GM18517 (cell line): ENCODE measurements at regions not wholly inside any gene's neighbourhood (a gene's known extent, or its start where the extent isn't known, plus 50 kb on each side); places are given as distances from the start of the nearest gene placed in this dataset.
"Not testable (repeated sequence)": the region's sequence is repeated elsewhere in the genome, so short reads cannot be mapped to it uniquely, and the experiment has no call there.

Experiments
- ATAC-seq: cut with Tn5 transposase; IDR thresholded peaks from one replicate; pipeline ENCODE4 v1.9.1; 2021; ENCODE audit warnings: mild to moderate bottlenecking, moderate library complexity; ENCODE audit not compliant: unreplicated experiment

- no peak for ATAC-seq
These were observed 239.1 kb upstream of the ARID2 start for GRCh38 chr12:45490232-45490881.

DNA sequence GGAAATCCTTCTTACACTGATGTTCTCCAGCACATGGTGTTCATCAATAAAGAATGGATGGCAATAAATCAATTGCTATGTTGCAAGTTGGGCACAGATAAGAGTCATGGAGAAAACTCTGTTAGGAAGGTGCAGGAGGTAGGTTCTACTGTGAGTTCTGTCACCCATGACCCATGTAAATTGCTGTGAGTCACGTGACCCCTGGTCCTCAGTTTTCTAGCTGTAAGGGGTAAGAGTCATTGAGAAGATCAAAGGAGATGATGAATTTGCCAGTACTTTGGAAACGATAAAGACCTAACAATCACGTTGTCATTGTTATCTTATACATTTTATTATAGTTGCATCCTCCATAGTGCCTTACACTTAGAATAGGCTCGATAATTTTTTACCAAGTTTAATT is 235.2 kb upstream of the ARID2 start:
- no peak for ATAC-seq

DNA sequence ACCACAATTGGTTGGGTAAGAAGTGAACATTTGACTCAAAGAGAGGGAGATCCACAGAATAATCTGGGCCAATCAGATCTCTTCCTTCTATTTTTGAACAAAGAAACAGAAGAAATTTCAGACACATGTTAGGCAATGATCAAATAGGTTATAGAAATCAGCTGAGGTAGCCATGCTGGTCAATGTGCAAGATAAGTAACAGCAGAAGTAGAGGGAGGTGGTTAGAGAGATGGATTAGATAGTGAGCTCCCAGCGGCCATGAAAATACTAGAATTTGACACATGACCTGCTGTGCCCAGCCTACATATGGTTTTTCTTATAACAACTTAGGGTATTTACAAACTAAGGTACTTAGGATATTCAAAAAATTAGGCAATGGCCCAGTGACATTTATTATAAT is 230.9 kb upstream of the ARID2 start:
- no peak for ATAC-seq

- ATAC-seq = no peak
These were observed 226.9 kb upstream of the ARID2 start for GRCh38 chr12:45502481-45503128.

DNA sequence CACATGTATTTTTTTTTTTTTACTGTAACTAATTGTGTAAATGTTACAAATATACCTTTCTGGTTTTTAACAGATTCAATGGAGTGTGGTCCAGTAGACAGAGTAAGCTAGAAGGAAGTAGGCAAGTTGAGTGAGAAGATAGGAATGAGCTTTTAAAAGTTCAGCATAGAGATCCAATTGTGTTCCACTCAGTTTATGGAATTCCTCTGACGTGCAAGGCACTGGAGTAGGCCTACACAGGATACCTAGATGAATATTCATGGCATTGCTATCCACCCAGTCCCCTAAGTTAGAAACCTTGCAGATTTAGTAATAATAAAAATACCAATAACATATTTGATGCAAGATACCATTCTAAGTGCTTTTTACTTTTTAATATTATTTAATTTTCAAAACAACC is 225.6 kb upstream of the ARID2 start:
- ATAC-seq = no peak

DNA sequence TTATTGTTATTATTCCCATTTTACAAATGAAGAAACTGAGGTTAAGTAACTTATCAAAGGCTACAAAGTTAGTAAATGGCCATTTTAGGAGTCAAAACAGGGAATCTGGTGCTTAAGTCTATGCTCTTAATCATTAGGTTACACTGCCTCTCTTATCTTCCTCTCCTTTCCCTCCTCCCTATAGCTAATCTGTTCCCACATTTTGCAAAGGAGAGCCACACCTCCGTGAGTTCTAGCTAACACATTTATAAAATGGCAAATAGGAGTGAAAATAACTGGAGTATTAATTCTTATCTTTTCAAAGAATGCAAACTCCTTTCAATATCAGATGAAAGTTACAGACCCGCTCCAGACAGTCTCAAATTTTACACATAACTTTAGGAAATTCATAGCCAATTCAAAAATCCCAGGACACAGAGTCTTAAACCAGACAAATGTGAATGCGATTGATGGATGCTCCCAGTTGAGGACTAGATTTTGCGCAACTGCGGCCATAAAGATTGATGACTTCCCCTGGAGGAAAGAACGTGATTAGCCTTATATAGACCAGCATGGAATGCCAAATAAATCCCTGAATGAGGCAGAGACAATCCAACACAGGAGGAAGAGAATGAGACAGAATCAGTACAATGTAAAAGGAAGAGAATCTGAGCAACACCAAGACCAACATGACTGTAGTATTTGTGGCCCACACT is 225.0 kb upstream of the ARID2 start:
- ATAC-seq = no peak

- ATAC-seq = no peak
These were observed 220.3 kb upstream of the ARID2 start for GRCh38 chr12:45509187-45509586.

DNA sequence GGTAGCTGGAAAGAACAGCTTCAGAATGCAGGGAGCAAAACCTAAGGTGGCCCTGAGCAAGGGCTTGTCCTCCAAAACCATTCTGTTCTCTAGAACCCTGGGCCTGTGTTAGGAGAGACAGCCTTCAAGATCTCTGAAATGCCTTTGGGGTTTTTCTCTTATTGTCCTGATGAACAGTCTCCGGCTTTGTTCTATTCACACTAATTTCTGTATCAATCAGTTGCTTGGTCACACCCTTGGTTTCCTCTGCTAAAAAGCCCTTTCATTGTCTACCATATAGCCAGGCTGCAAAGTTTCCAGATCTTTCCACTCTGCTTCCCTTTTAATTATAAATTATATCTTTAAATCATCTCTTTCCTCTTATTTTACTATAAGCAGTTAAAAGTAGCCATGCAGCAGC is 219.9 kb upstream of the ARID2 start:
- ATAC-seq = no peak

GRCh38 chr12:45517381-45517780 is 212.1 kb upstream of the ARID2 start:
- no peak for ATAC-seq

- no peak for ATAC-seq
These were observed 210.9 kb upstream of the ARID2 start for GRCh38 chr12:45518291-45519235.

DNA sequence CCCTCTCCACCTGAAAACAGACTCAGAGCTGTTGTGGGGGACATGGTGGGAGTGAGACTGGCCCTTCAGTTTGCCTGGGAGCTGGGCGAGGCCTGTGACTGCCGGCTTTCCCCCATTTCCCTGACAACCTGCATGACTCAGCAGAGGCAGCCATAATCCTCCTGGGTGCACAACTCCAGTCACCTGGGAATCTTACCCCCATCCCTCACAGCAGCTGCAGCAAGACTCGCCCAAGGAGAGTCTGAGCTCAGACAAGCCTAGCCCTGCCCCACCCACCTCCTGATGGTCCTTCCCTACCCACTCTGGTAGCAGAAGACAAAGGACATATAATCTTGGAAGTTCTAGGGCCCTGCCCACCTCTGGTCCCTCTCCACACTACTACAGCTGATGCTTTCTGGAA is 207.3 kb upstream of the ARID2 start:
- no peak for ATAC-seq

GRCh38 chr12:45526823-45527222 is 202.7 kb upstream of the ARID2 start:
- not testable (repeated sequence) for ATAC-seq

DNA sequence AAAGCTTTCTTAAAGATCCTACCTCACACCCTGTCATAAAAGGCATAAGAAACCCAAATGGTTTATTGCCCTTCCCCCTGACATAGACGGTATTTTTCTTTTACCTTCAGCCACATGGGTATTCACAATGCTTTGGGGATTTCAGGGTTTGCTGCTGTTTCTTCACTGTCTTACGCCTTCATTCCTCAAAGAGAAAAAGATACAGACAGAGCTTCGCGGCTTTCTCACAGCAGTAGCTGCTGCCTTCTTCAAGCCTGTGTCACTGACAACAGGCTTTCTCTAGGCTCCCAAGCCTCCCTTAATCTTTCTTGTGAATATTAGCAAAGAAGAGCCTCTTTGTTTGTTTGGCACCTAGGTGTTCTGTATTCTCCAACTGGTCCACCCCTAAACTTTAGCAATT is 197.4 kb upstream of the ARID2 start:
- no peak for ATAC-seq

GRCh38 chr12:45535610-45536180 is 193.8 kb upstream of the ARID2 start:
- ATAC-seq = no peak

- ATAC-seq = no peak
These were observed 193.2 kb upstream of the ARID2 start for GRCh38 chr12:45536284-45536683.

DNA sequence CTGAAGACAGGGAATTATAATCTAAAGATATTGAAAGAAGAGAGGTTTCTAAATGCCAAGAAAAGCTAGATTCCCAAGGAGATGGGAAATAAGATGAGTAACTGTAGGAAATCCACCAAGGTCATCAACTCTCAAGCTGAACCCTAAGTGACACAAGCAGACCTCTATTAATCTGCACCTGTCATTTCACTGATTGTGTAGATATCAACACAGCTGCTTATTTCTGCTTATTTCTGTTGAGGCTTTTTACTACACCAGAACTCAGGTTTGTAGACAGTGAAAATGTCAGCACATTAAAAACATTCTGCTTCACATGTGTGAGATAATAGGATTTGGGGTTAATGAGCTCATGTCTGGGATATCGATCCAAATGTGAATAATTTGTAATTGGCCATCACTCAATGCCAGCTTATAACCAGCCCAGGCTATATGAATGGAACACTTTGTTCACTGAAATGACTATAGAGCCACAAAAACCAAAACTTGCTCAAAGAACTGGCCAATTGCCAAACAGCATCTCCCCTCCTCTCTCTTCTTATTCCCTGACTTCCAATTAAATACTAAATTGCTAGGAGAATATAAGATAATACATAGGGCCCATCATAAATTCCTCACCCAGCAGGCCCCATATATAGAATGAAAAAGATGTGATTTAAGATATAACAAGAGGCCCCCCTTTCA is 188.7 kb upstream of the ARID2 start:
- no peak for ATAC-seq

DNA sequence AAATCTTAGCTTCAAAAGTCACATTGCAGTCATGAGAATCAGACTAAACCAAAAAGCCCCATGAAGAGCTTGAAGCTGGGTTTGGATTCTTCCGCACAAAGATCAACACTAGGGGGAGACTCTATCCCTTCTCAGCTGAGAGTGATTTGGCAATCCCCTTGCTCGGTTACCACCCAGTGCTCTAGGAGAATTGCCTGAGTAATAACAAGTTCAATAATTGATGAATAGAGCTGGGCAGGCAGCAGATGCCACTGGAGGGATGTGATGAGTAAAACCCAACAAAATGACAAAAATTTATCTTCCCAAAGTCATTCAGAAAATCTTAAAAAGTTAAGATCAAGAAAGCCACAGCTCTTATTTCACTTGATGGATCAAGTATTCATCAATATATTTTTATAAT is 185.6 kb upstream of the ARID2 start:
- ATAC-seq = peak; percentile 90

GRCh38 chr12:45546545-45546944 is 183.0 kb upstream of the ARID2 start:
- ATAC-seq = no peak

- no peak for ATAC-seq
These were observed 182.4 kb upstream of the ARID2 start for GRCh38 chr12:45547132-45547531.

DNA sequence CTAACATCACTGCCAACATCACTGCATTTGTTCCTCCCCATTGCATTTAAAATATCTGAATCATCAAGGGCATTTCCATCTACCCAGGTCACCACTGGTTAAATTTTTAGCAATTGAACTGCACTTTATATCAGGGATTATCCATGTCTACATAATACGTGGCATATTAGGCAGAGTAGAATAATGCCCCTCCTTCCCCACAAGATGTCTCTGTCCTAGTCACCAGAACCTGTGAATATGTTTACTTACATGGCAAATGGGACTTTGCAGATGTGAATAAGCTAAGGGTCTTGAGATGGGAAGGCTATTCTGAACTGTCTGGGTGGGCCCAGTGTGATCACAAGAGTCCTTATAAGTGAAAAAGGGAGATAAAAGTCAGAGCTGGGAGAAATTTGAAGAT is 181.7 kb upstream of the ARID2 start:
- ATAC-seq = no peak
